A549 (cell line): ENCODE measurements at regions not wholly inside any gene's neighbourhood (a gene's known extent, or its start where the extent isn't known, plus 50 kb on each side); places are given as distances from the start of the nearest gene placed in this dataset.

Experiments
- ATAC-seq, 2 experiments: fragments of 200-7000 bp in 1 of 2; fragments of >200 bp in 1 of 2; cut with Nextera tagmentation in 1 of 2; cut with Tn5 transposase in 1 of 2; 3 replicates each; pipeline versions ENCODE4 v1.8.0 to v1.9.1; 2018 to 2020; ENCODE audit warnings: mild to moderate bottlenecking in 1 of 2, moderate library complexity in 1 of 2
- CTCF ChIA-PET: fragments of 300-600 bp; sonication (Branson Sonifier 250); formaldehyde crosslinking; extraction: SDS; loops from one replicate; lab custom pipeline; 2021; ENCODE audit warnings: antibody characterized with exemption, inconsistent platforms; lab: Yijun Ruan, JAX
- POLR2A ChIA-PET: fragments of 350-600 bp; formaldehyde crosslinking; extraction: SDS; loops from one replicate; lab custom pipeline; 2021; ENCODE audit warnings: antibody characterized with exemption, inconsistent platforms; lab: Yijun Ruan, JAX
- DNase-seq, 2 experiments: peaks; one replicate each; pipeline versions ENCODE4 v3.0.0 to v3.0.0-alpha.2; 2011 to 2016; ENCODE audit warnings: low read depth in 1 of 2, low spot score in 1 of 2
- FAIRE-seq: peaks from 2 replicates; lab custom pipeline; 2011; peaks lifted over from hg19 to GRCh38; lab: Jason Lieb, UNC
- H3K27ac ChIP-seq, 2 experiments: fragments of >200 bp; sonication (Bioruptor Twin); formaldehyde crosslinking; 3 replicates each; pipeline ENCODE4 v1.5.1; 2016 to 2017
- H3K4me1 ChIP-seq: fragments of >200 bp; sonication (Bioruptor Twin); formaldehyde crosslinking; 3 replicates; pipeline ENCODE4 v1.6.1; 2016
- H3K4me2 ChIP-seq: fragments of >200 bp; sonication (Bioruptor Twin); formaldehyde crosslinking; 3 replicates; pipeline ENCODE4 v1.6.1; 2016
- H3K4me3 ChIP-seq: fragments of >200 bp; sonication (Bioruptor Twin); formaldehyde crosslinking; 3 replicates; pipeline ENCODE4 v1.5.1; 2016
- H3K9me3 ChIP-seq: fragments of >200 bp; sonication (Bioruptor Twin); formaldehyde crosslinking; 3 replicates; pipeline ENCODE4 v1.6.1; 2016
- CBX8 ChIP-seq: fragments of 200-600 bp; sonication (generic); IDR thresholded peaks from 2 replicates; pipeline ENCODE4 v1.6.1; 2016
- CHD2 ChIP-seq: fragments of 150-350 bp; IDR thresholded peaks from 2 replicates; pipeline ENCODE4 v1.6.1; 2014; ENCODE audit warnings: low read length; ENCODE audit not compliant: partially characterized antibody
- CHD4 ChIP-seq: fragments of 200-600 bp; sonication (generic); IDR thresholded peaks from 2 replicates; pipeline ENCODE4 v1.6.1; 2016; ENCODE audit warnings: antibody characterized with exemption, mild to moderate bottlenecking, borderline replicate concordance
- CTCF ChIP-seq: fragments of >200 bp; sonication (Bioruptor Twin); formaldehyde crosslinking; IDR thresholded peaks from 3 replicates; pipeline ENCODE4 v1.5.1; 2016
- E2F6 ChIP-seq: IDR thresholded peaks from 2 replicates; pipeline ENCODE4 v1.6.1; 2012; ENCODE audit warnings: low read depth, borderline replicate concordance
- EHF ChIP-seq: fragments of 250-450 bp; sonication (Bioruptor Pico); IDR thresholded peaks from 2 replicates; pipeline ENCODE4 v1.5.0; 2020; ENCODE audit warnings: mild to moderate bottlenecking
- FOSB ChIP-seq: fragments of 250-450 bp; sonication (Bioruptor Pico); IDR thresholded peaks from 2 replicates; pipeline ENCODE4 v1.5.0; 2020; ENCODE audit warnings: mild to moderate bottlenecking, moderate library complexity
- FOXS1 ChIP-seq: fragments of 250-450 bp; sonication (Bioruptor Pico); IDR thresholded peaks from 2 replicates; pipeline ENCODE4 v1.5.0; 2020; ENCODE audit warnings: mild to moderate bottlenecking, moderate library complexity
- JUN ChIP-seq, 2 experiments: fragments of >200 bp; sonication (Bioruptor Twin); formaldehyde crosslinking; IDR thresholded peaks; 2 replicates in 1 of 2; 3 replicates in 1 of 2; pipeline ENCODE4 v1.6.1; 2016 to 2017
- JUNB ChIP-seq: fragments of >200 bp; sonication (Bioruptor Twin); formaldehyde crosslinking; IDR thresholded peaks from 2 replicates; pipeline ENCODE4 v1.6.1; 2016
- MYC ChIP-seq: IDR thresholded peaks from 2 replicates; pipeline ENCODE4 v1.6.1; 2012; ENCODE audit warnings: mild to moderate bottlenecking, inconsistent platforms, low read length, improper control_type of control experiment, borderline replicate concordance
- NFE2L2 ChIP-seq: fragments of 150-350 bp; conservative IDR thresholded peaks from 2 replicates; pipeline ENCODE4 v1.6.1; 2014; ENCODE audit warnings: low read length
- NR3C1 ChIP-seq: fragments of >200 bp; sonication (Bioruptor Twin); formaldehyde crosslinking; IDR thresholded peaks from 3 replicates; pipeline ENCODE4 v1.6.1; 2017
- POLR2A ChIP-seq: IDR thresholded peaks from 2 replicates; pipeline ENCODE4 v1.6.1; 2012; ENCODE audit warnings: mild to moderate bottlenecking, low read length
- POLR2AphosphoS2 ChIP-seq: conservative IDR thresholded peaks from 2 replicates; pipeline ENCODE4 v1.6.1; 2012; ENCODE audit warnings: low read length, improper control_type of control experiment, inconsistent platforms
- RAD21 ChIP-seq, 2 experiments: fragments of >200 bp in 1 of 2; sonication (Bioruptor Twin) in 1 of 2; formaldehyde crosslinking in 1 of 2; IDR thresholded peaks in 1 of 2; conservative IDR thresholded peaks in 1 of 2; 2 replicates in 1 of 2; 3 replicates in 1 of 2; pipeline ENCODE4 v1.6.1; 2012 to 2018; ENCODE audit warnings: inconsistent platforms in 1 of 2
- RFX5 ChIP-seq: fragments of 450-650 bp; IDR thresholded peaks from 2 replicates; pipeline ENCODE4 v1.7.1; 2014; ENCODE audit warnings: antibody characterized with exemption, mild to moderate bottlenecking, moderate library complexity
- TFCP2L1 ChIP-seq: fragments of 250-450 bp; sonication (Bioruptor Pico); IDR thresholded peaks from 2 replicates; pipeline ENCODE4 v1.5.0; 2021; ENCODE audit warnings: mild to moderate bottlenecking
- ZFP36 ChIP-seq: fragments of 450-650 bp; IDR thresholded peaks from 2 replicates; pipeline ENCODE4 v1.6.1; 2014; ENCODE audit warnings: borderline replicate concordance; ENCODE audit not compliant: partially characterized antibody
- ZSCAN20 ChIP-seq: fragments of 250-450 bp; sonication (Bioruptor Pico); IDR thresholded peaks from 2 replicates; pipeline ENCODE4 v1.8.0; 2022; ENCODE audit warnings: mild to moderate bottlenecking, moderate library complexity
- WGBS: methylation state at CpG from one replicate; pipeline ENCODE4 v1.1.6; 2017; ENCODE audit errors: missing lambda C conversion rate; 5-methylcytosine and 5-hydroxymethylcytosine counted together
- TF ChIP-seq, protein P1 (sequence below): fragments of 250-450 bp; sonication (Bioruptor Pico); IDR thresholded peaks from 2 replicates; pipeline ENCODE4 v1.5.0; 2020; ENCODE audit warnings: low read depth, mild to moderate bottlenecking, moderate library complexity
- TF ChIP-seq, protein P2 (sequence below): fragments of >200 bp; sonication (Bioruptor Twin); formaldehyde crosslinking; IDR thresholded peaks from 2 replicates; pipeline ENCODE4 v1.6.1; 2016
- TF ChIP-seq, protein P3 (sequence below): fragments of 250-450 bp; sonication (Bioruptor Pico); IDR thresholded peaks from 2 replicates; pipeline ENCODE4 v1.5.0; 2021; ENCODE audit warnings: mild to moderate bottlenecking, moderate library complexity, borderline replicate concordance

DNA sequence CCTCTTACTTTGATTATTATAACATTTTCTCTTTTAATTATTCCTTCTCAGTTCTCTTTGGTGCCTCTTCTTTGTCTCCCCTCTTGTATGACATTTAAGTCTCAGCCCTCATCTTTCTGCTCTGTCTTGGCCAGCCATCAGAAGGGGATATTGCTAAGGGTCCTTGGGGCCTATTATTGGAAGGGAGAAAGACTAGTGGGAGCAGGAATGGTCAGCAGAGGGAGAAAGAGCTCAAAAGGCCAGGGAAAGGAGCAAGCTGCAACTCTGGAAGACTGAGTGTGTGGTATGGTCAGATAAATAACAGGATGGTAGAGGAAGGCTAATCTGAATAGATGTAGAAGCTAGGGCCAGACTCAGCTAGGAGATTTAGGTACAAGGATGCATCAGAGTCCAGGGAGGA is 336.9 kb downstream of the TDRD3 start (continued):
- TF ChIP-seq CHD2 (no peak), CBX8 (no peak)
- TF ChIP-seq, protein P1, sequence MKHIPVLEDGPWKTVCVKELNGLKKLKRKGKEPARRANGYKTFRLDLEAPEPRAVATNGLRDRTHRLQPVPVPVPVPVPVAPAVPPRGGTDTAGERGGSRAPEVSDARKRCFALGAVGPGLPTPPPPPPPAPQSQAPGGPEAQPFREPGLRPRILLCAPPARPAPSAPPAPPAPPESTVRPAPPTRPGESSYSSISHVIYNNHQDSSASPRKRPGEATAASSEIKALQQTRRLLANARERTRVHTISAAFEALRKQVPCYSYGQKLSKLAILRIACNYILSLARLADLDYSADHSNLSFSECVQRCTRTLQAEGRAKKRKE (CRISPR knock-in tag) = no peak

DNA sequence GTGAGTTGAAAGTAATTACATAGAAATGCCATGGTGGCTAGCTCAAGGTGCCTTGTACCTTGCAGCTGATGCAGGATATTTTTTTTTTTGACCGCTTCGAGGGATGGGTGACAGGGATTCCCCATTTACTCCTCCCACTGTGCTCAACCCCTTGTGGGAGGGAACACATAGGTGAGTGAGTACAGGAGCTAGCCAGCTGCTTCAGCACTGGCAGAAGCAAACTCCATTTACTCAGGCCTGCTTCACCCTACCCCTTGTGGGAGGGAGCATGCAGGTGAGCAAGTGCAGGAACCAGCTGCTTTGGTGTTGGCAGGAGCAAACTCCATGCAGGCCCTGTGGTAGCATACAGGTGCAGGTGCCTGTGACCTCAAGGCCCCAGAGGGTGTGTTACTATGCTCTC is 330.1 kb downstream of the TDRD3 start:
- Histone ChIP-seq H3K4me1 (no peaks in the 10 kb centered on the region), H3K4me2 (no peak overlapping the region), H3K4me3 (no peak overlapping the region), H3K9me3 (no peaks in the 10 kb centered on the region), H3K27ac (no peak overlapping the region)
- ATAC-seq = no peak
- POLR2A ChIA-PET = no interaction called here
- CTCF ChIA-PET = no interaction called here
- no peak for DNase-seq
- 24% methylated on average over 2 of the region's 2 CpGs for WGBS
- no peak for FAIRE-seq
- no peak for TF ChIP-seq EHF (CRISPR knock-in tag)
- no peak for TF ChIP-seq RAD21 (conservative IDR thresholded peaks at IDR 0.05 in 1 of 2, IDR thresholded peaks at IDR 0.05 in 1 of 2)
- no peak for TF ChIP-seq CHD4
- no peak for TF ChIP-seq FOSB
- TF ChIP-seq ZSCAN20 (CRISPR knock-in tag) = no peak
- TF ChIP-seq MYC = no peak
- TF ChIP-seq, protein P2, sequence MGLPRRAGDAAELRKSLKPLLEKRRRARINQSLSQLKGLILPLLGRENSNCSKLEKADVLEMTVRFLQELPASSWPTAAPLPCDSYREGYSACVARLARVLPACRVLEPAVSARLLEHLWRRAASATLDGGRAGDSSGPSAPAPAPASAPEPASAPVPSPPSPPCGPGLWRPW = no peak
- no peak for TF ChIP-seq NR3C1
- no peak for TF ChIP-seq JUN (IDR thresholded peaks at IDR 0.05)
- no peak for TF ChIP-seq TFCP2L1
- TF ChIP-seq, protein P3, sequence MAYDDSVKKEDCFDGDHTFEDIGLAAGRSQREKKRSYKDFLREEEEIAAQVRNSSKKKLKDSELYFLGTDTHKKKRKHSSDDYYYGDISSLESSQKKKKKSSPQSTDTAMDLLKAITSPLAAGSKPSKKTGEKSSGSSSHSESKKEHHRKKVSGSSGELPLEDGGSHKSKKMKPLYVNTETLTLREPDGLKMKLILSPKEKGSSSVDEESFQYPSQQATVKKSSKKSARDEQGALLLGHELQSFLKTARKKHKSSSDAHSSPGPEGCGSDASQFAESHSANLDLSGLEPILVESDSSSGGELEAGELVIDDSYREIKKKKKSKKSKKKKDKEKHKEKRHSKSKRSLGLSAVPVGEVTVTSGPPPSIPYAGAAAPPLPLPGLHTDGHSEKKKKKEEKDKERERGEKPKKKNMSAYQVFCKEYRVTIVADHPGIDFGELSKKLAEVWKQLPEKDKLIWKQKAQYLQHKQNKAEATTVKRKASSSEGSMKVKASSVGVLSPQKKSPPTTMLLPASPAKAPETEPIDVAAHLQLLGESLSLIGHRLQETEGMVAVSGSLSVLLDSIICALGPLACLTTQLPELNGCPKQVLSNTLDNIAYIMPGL (CRISPR knock-in tag) = no peak
- TF ChIP-seq CTCF = no peak
- TF ChIP-seq CBX8 = no peak
- TF ChIP-seq JUNB = no peak
- no peak for TF ChIP-seq POLR2A
- no peak for TF ChIP-seq ZFP36
- TF ChIP-seq NFE2L2 = no peak
- TF ChIP-seq RFX5 = no peak
- TF ChIP-seq FOXS1 (CRISPR knock-in tag) = no peak

DNA sequence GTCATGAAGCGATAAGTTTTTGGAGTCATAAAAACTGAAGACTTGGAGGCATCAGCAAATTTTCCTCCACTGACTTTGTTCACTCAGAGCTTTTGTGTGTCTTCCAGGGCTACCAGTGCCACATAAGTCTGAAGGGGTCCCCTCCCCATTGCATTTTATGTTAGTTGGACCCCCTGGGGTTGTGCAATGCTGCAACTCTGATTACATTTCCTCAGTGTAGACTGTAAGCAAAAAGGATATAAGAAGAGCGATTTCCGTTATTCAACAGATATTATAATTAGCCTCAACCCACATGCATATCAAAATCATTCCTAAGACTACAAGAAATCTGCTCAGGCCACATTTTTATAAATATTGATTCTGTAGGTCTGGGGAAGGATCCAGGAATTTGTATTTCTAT is 324.0 kb downstream of the TDRD3 start:
- ChIA-PET POLR2A (no interaction called here), CTCF (no interaction called here)
- H3K9me3 ChIP-seq = no peaks in the 10 kb centered on the region
- 67% methylated on average over 3 of the region's 3 CpGs for WGBS
- no peaks in the 10 kb centered on the region for H3K4me1 ChIP-seq
- ATAC-seq (no peak), DNase-seq (no peak), FAIRE-seq (no peak)
- no peak overlapping the region for H3K27ac ChIP-seq
- H3K4me2 ChIP-seq = no peak overlapping the region
- no peak for TF ChIP-seq NR3C1
- TF ChIP-seq E2F6 = no peak
- TF ChIP-seq POLR2A = no peak
- no peak for TF ChIP-seq POLR2AphosphoS2
- H3K4me3 ChIP-seq = no peak overlapping the region
